Right cardiac atrium (tissue), 5 donors: ENCODE measurements at regions not wholly inside any gene's neighbourhood (a gene's known extent, or its start where the extent isn't known, plus 50 kb on each side); places are given as distances from the start of the nearest gene placed in this dataset.

ENCODE experiments used
- ATAC-seq, 2 donors: fragments of 200-7000 bp; cut with Tn5 transposase; one replicate each; pipeline versions ENCODE4 v1.8.0 to v1.9.1; 2020; ENCODE audit warnings: moderate library complexity in 2 of 2, mild to moderate bottlenecking in 1 of 2
- DNase-seq, 3 donors: peaks; one replicate each; pipeline ENCODE4 v3.0.0-alpha.2; 2020
- H3K27ac ChIP-seq: one replicate; pipeline ENCODE4 v1.5.1; 2013; ENCODE audit warnings: mild to moderate bottlenecking, low read length, control low read depth, moderate library complexity
- H3K27me3 ChIP-seq: one replicate; pipeline ENCODE4 v1.6.1; 2013; ENCODE audit not compliant: control insufficient read depth, insufficient read depth
- H3K4me1 ChIP-seq: one replicate; pipeline ENCODE4 v1.6.1; 2013; ENCODE audit warnings: low read length; ENCODE audit not compliant: control insufficient read depth, insufficient read depth
- H3K4me3 ChIP-seq: one replicate; pipeline ENCODE4 v1.5.1; 2013; ENCODE audit warnings: low read length, control low read depth
- H3K9me3 ChIP-seq: one replicate; pipeline ENCODE4 v1.6.1; 2013; ENCODE audit warnings: low read length; ENCODE audit not compliant: control insufficient read depth
- WGBS: extraction: QIAGEN DNeasy Blood & Tissue Kit; methylation state at CpG from one replicate; pipeline ENCODE4 v1.1.7; 2013; 5-methylcytosine and 5-hydroxymethylcytosine counted together
- intact Hi-C, 4 donors: fragments of 100-400 bp; cut with DNase I; formaldehyde crosslinking; loops; one replicate each; pipeline versions ENCODE4 v1.11.0 to v1.14.0; 2022 to 2023
- donor health status: healthy with polysubstance abuse.
- donor health status: DM: no; HTN: yes; CAD: no.
- donor health status: DM: no; HTN: no; CAD: no.
- donor health status: DM: no; HTN: yes; CAD: no; lungs with severe emphysema.
- donor health status: DM: yes; HTN: yes; CAD: no.

DNA sequence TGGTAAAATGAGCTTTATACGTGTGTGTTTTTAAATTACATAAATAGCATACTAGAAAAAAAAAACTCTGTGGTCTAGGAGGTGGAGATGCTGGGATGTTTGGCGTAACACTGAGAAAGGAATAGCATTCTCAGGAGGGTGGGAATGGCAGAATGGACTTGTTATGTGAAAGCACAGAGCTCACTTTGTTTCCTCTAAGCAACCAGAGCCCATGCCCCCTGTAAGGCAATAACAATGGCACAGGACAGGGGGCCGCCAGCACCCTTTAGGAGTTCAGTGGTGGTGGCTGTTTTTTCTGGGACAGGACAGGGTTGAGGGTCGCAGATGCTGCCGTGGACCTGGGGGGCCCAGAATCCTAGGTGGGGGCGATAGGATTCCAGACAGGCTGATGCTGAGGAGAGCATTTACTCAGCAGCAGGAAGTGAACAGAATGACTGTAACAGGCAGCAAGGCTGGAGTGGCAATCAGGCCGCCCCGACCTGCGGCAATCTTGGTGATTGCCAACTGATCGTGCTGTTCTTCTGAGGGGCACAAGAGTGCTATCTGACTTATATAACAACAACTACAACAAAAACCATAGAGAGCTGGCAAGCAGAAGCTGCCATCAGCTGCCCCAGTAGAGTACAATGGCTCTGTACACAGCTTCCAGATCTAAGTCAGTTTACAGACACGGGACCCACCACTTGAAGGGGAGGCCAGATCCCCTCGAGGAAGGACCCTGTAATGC lies 160.4 kb downstream of the UACA start:
- no peak for ATAC-seq

GRCh38 chr15:70602281-70602680 lies 161.1 kb downstream of the UACA start:
- ATAC-seq: no peak
- WGBS: 90% methylated on average over 4 of the region's 4 CpGs
- intact Hi-C loops: no loop called here

More for the DNA sequence above, 160.4 kb downstream of the UACA start:
- Histone ChIP-seq H3K4me1 (peaks cover 11% of the 10 kb centered on the region), H3K27ac (no peak overlapping the region), H3K9me3 (no peaks in the 10 kb centered on the region), H3K4me3 (no peak overlapping the region), H3K27me3 (no peaks in the 10 kb centered on the region)
- 77% methylated on average over 12 of the region's 12 CpGs for WGBS
- no peak for DNase-seq
- intact Hi-C loops: no loop called here

DNA sequence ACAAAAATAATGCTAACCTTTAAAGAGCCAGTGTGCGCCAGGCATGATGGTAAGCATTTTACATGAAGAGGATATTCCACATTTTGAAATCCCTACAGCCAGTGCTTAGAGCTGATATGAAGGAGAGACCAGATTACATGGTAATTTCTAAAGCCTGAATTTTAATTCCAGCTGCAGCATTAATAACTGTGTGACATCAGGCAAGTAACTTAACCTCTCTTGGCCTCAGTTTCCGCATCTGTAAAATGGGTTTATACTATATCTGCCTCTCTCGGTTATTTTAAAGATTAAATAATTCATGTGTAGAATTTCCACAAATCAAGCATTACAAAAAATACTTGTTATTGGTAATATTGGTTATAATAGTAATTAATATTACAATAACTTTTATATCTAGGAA lies 165.4 kb downstream of the UACA start:
- ATAC-seq (no peak), DNase-seq (no peak)
- H3K4me3 ChIP-seq: no peak overlapping the region
- no peak overlapping the region for H3K27ac ChIP-seq
- no peaks in the 10 kb centered on the region for H3K9me3 ChIP-seq
- H3K4me1 ChIP-seq: no peaks in the 10 kb centered on the region
- WGBS: 98% methylated on average over 3 of the region's 3 CpGs
- intact Hi-C loops: loop anchor here in 1 of 4 donors (10.0 kb wide), 1 partner anchor 63 kb away; no protein-coding TSS in a partner anchor
- H3K27me3 ChIP-seq: no peaks in the 10 kb centered on the region

More at GRCh38 chr15:70602281-70602680, 161.1 kb downstream of the UACA start:
- H3K27ac ChIP-seq: no peak overlapping the region
- no peak for DNase-seq
- peaks cover 11% of the 10 kb centered on the region for H3K4me1 ChIP-seq
- no peaks in the 10 kb centered on the region for H3K27me3 ChIP-seq
- no peaks in the 10 kb centered on the region for H3K9me3 ChIP-seq
- no peak overlapping the region for H3K4me3 ChIP-seq

DNA sequence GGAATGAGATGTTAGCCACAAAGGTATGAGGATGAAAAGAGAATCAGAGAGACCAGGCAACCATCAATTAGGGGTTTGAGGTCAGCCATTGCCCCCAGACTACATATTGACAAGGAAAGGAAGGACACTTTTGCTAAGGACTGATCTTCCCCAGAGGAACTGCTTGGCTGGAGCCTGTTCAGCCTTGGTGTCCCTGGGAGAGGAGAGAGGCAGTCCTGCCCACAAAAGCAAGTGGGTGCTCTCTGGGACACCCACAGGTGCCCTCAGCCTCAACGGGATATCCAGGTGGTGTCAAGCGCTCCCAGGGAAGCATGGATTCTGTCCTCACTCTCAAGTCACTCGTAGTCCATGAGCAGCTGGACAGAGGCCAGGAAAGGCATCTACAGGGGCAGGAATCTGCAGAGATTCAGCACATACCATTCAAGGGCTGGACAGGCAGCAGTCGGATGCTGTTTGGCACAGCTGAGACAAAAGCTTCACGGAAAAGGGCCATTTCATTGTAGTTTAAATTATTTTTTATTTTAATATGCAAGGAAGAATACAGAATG lies 166.2 kb downstream of the UACA start:
- Histone ChIP-seq H3K9me3 (no peaks in the 10 kb centered on the region), H3K4me3 (no peak overlapping the region), H3K27ac (no peak overlapping the region), H3K27me3 (no peaks in the 10 kb centered on the region), H3K4me1 (no peaks in the 10 kb centered on the region)
- ATAC-seq (no peak), DNase-seq (no peak)
- 45% methylated on average over 5 of the region's 5 CpGs for WGBS
- intact Hi-C loops: loop anchor here in 1 of 4 donors (10.0 kb wide), 1 partner anchor 62 kb away; no protein-coding TSS in a partner anchor

- Histone ChIP-seq H3K4me3 (no peak overlapping the region), H3K9me3 (no peaks in the 10 kb centered on the region), H3K27me3 (no peaks in the 10 kb centered on the region), H3K27ac (no peak overlapping the region), H3K4me1 (no peaks in the 10 kb centered on the region)
- no peak for DNase-seq
- no peak for ATAC-seq
- 96% methylated on average over 2 of the region's 2 CpGs for WGBS
- intact Hi-C loops: loop anchor here in 1 of 4 donors (10.0 kb wide), 1 partner anchor 62 kb away; no protein-coding TSS in a partner anchor
Observed at GRCh38 chr15:70596354-70597055, 166.9 kb downstream of the UACA start.

- Histone ChIP-seq H3K9me3 (no peaks in the 10 kb centered on the region), H3K27me3 (no peaks in the 10 kb centered on the region), H3K4me1 (no peaks in the 10 kb centered on the region), H3K4me3 (no peak overlapping the region), H3K27ac (no peak overlapping the region)
- ATAC-seq (no peak), DNase-seq (no peak)
- intact Hi-C loops: loop anchor here in 1 of 4 donors (10.0 kb wide), 1 partner anchor 59 kb away; no protein-coding TSS in a partner anchor
Observed at GRCh38 chr15:70593795-70594194, 169.6 kb downstream of the UACA start.

- H3K27me3 ChIP-seq: no peaks in the 10 kb centered on the region
- no peak for DNase-seq
- no peaks in the 10 kb centered on the region for H3K4me1 ChIP-seq
- no peak overlapping the region for H3K27ac ChIP-seq
- H3K9me3 ChIP-seq: no peaks in the 10 kb centered on the region
- no peak for ATAC-seq
- intact Hi-C loops: loop anchor here in 1 of 4 donors (10.0 kb wide), 1 partner anchor 55 kb away; no protein-coding TSS in a partner anchor
- 56% methylated on average over 4 of the region's 4 CpGs for WGBS
- H3K4me3 ChIP-seq: no peak overlapping the region
Observed at GRCh38 chr15:70589728-70590127, 173.6 kb downstream of the UACA start.

- Histone ChIP-seq H3K4me1 (no peaks in the 10 kb centered on the region), H3K9me3 (no peaks in the 10 kb centered on the region), H3K27ac (no peak overlapping the region), H3K27me3 (no peaks in the 10 kb centered on the region), H3K4me3 (no peak overlapping the region)
- ATAC-seq (no peak), DNase-seq (no peak)
- intact Hi-C loops: no loop called here
Observed at GRCh38 chr15:70589221-70589620, 174.1 kb downstream of the UACA start.

GRCh38 chr15:70588613-70589012 lies 174.7 kb downstream of the UACA start:
- Histone ChIP-seq H3K27me3 (no peaks in the 10 kb centered on the region), H3K9me3 (no peaks in the 10 kb centered on the region), H3K4me3 (no peak overlapping the region), H3K27ac (no peak overlapping the region), H3K4me1 (no peaks in the 10 kb centered on the region)
- intact Hi-C loops: no loop called here
- 88% methylated on average over 4 of the region's 4 CpGs for WGBS
- DNase-seq: no peak
- ATAC-seq: no peak

DNA sequence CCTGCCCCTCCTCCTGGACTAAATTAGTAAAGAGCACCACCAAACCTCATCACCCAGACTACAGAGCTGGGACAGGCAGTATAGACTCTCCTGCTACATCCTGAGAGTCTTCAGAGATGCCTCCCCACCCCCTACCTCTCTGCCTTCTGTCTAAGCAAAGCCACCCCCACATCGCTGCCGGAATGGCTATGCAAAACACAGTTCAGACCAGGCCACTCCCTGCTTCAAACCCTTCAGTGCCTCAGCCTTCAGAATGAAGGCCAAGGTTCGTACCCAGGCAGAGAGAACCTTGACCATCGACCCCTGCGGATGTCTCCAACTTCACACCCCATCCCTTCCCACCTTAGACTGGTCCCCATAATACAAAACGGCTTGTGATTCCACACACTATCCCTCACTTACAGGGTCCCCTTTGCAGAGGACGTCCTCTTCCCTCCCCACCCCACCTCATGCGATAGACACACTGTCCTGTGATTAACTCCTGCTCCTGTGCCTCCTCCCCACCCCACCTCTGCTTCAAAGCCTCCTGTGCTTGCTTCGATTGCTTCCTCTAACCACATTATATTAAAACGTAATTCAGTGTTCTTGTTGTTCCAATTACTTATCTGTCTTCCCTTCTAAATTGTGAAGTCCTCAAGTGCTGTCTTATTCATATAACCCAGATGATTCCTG lies 175.3 kb downstream of the UACA start:
- intact Hi-C loops: no loop called here

More for the DNA sequence above, 175.3 kb downstream of the UACA start:
- Histone ChIP-seq H3K4me1 (no peaks in the 10 kb centered on the region), H3K9me3 (no peaks in the 10 kb centered on the region), H3K27me3 (no peaks in the 10 kb centered on the region), H3K4me3 (no peak overlapping the region), H3K27ac (no peak overlapping the region)
- ATAC-seq (no peak), DNase-seq (no peak)
- WGBS: 91% methylated on average over 10 of the region's 10 CpGs
